Liver (tissue), 8 donors: ENCODE measurements at regions not wholly inside any gene's neighbourhood (a gene's known extent, or its start where the extent isn't known, plus 50 kb on each side); places are given as distances from the start of the nearest gene placed in this dataset.

Experiments
- DNase-seq: peaks from one replicate; pipeline ENCODE4 v3.0.0-alpha.2; 2017; ENCODE audit warnings: low spot score
- H3K27ac ChIP-seq, 2 donors: one replicate each; pipeline ENCODE4 v1.7.0; 2013; ENCODE audit warnings: inconsistent platforms in 2 of 2, low read length in 2 of 2, control low read depth in 1 of 2, low read depth in 1 of 2, mild to moderate bottlenecking in 1 of 2
- H3K27me3 ChIP-seq, 4 donors: one replicate each; pipeline versions ENCODE4 v1.6.1 to v1.7.0; 2013; ENCODE audit warnings: low read length in 3 of 4, inconsistent platforms in 1 of 4, mild to moderate bottlenecking in 1 of 4, moderate library complexity in 1 of 4; ENCODE audit not compliant: control insufficient read depth in 4 of 4, insufficient read depth in 4 of 4
- H3K36me3 ChIP-seq, 4 donors: one replicate each; pipeline versions ENCODE4 v1.6.1 to v1.7.0; 2013; ENCODE audit warnings: low read length in 3 of 4, mild to moderate bottlenecking in 3 of 4, low read depth in 1 of 4, moderate library complexity in 1 of 4; ENCODE audit not compliant: control insufficient read depth in 4 of 4, insufficient read depth in 3 of 4
- H3K4me1 ChIP-seq, 4 donors: one replicate each; pipeline versions ENCODE4 v1.6.1 to v1.7.0; 2013; ENCODE audit warnings: low read length in 3 of 4, mild to moderate bottlenecking in 3 of 4, moderate library complexity in 1 of 4; ENCODE audit not compliant: control insufficient read depth in 4 of 4, insufficient read depth in 4 of 4
- H3K4me3 ChIP-seq, 3 donors: one replicate each; pipeline versions ENCODE4 v1.6.1 to v1.7.0; 2013; ENCODE audit warnings: low read length in 3 of 3, control low read depth in 1 of 3, low read depth in 1 of 3, mild to moderate bottlenecking in 1 of 3
- H3K9ac ChIP-seq, 2 donors: one replicate each; pipeline ENCODE4 v1.7.0; 2013; ENCODE audit warnings: low read length in 2 of 2, mild to moderate bottlenecking in 2 of 2, moderate library complexity in 2 of 2, control low read depth in 1 of 2, low read depth in 1 of 2
- H3K9me3 ChIP-seq, 4 donors: one replicate each; pipeline versions ENCODE4 v1.6.1 to v1.7.0; 2013; ENCODE audit warnings: low read length in 3 of 4; ENCODE audit not compliant: control insufficient read depth in 4 of 4
- EGR1 ChIP-seq, 2 donors: IDR thresholded peaks; 2 replicates each; pipeline ENCODE4 v1.6.1; 2016 to 2018; ENCODE audit warnings: antibody characterized with exemption in 2 of 2, low read depth in 2 of 2
- FOXA1 ChIP-seq: IDR thresholded peaks from 2 replicates; pipeline ENCODE4 v1.6.1; 2016; ENCODE audit warnings: antibody characterized with exemption
- FOXA2 ChIP-seq: IDR thresholded peaks from 2 replicates; pipeline ENCODE4 v1.6.1; 2016; ENCODE audit warnings: antibody characterized with exemption
- GABPA ChIP-seq, 2 donors: IDR thresholded peaks in 1 of 2; conservative IDR thresholded peaks in 1 of 2; 2 replicates each; pipeline ENCODE4 v1.6.1; 2016; ENCODE audit warnings: antibody characterized with exemption in 2 of 2, mild to moderate bottlenecking in 1 of 2, moderate library complexity in 1 of 2
- HNF4A ChIP-seq, 2 donors: conservative IDR thresholded peaks; 2 replicates each; pipeline ENCODE4 v1.6.1; 2016; ENCODE audit warnings: antibody characterized with exemption in 2 of 2, mild to moderate bottlenecking in 2 of 2
- HNF4G ChIP-seq: IDR thresholded peaks from 2 replicates; pipeline ENCODE4 v1.6.1; 2016; ENCODE audit warnings: antibody characterized with exemption
- JUND ChIP-seq, 2 donors: IDR thresholded peaks; 2 replicates each; pipeline ENCODE4 v1.6.1; 2016; ENCODE audit warnings: antibody characterized with exemption in 2 of 2
- NR2F2 ChIP-seq: IDR thresholded peaks from 2 replicates; pipeline ENCODE4 v1.6.1; 2016; ENCODE audit warnings: antibody characterized with exemption
- RAD21 ChIP-seq, 2 donors: IDR thresholded peaks; 2 replicates each; pipeline ENCODE4 v1.6.1; 2016; ENCODE audit warnings: antibody characterized with exemption in 2 of 2, mild to moderate bottlenecking in 2 of 2
- RXRA ChIP-seq, 2 donors: IDR thresholded peaks; 2 replicates each; pipeline ENCODE4 v1.6.1; 2017 to 2018; ENCODE audit warnings: antibody characterized with exemption in 2 of 2, mild to moderate bottlenecking in 1 of 2
- SP1 ChIP-seq: IDR thresholded peaks from 2 replicates; pipeline ENCODE4 v1.6.1; 2018; ENCODE audit warnings: antibody characterized with exemption, mild to moderate bottlenecking
- TAF1 ChIP-seq: conservative IDR thresholded peaks from 2 replicates; pipeline ENCODE4 v1.6.1; 2016; ENCODE audit warnings: antibody characterized with exemption, mild to moderate bottlenecking
- YY1 ChIP-seq: IDR thresholded peaks from 2 replicates; pipeline ENCODE4 v1.6.1; 2016; ENCODE audit warnings: antibody characterized with exemption, mild to moderate bottlenecking
- WGBS: extraction: QIAGEN DNeasy Blood & Tissue Kit; methylation state at CpG from one replicate; pipeline ENCODE4 v1.1.7; 2013; 5-methylcytosine and 5-hydroxymethylcytosine counted together
- TF ChIP-seq, protein P1 (sequence below): IDR thresholded peaks from 2 replicates; pipeline ENCODE4 v1.6.1; 2016; ENCODE audit warnings: antibody characterized with exemption
- TF ChIP-seq, protein P2 (sequence below): IDR thresholded peaks from 2 replicates; pipeline ENCODE4 v1.6.1; 2016; ENCODE audit warnings: antibody characterized with exemption, mild to moderate bottlenecking
- TF ChIP-seq, protein P3 (sequence below): IDR thresholded peaks from 2 replicates; pipeline ENCODE4 v1.6.1; 2016; ENCODE audit warnings: antibody characterized with exemption
- TF ChIP-seq, protein P4 (sequence below): fragments of 150-350 bp; IDR thresholded peaks from 2 replicates; pipeline ENCODE4 v1.5.1; 2017; ENCODE audit warnings: improper control_type of control experiment, low read depth, low read length; ENCODE audit not compliant: missing input control
- TF ChIP-seq, protein P5 (sequence below): IDR thresholded peaks from 2 replicates; pipeline ENCODE4 v1.6.1; 2016; ENCODE audit warnings: antibody characterized with exemption
- donor health status: healthy.
- donor health status: healthy.
- donor health status: healthy.
- donor health status: healthy.
- donor health status: healthy.

DNA sequence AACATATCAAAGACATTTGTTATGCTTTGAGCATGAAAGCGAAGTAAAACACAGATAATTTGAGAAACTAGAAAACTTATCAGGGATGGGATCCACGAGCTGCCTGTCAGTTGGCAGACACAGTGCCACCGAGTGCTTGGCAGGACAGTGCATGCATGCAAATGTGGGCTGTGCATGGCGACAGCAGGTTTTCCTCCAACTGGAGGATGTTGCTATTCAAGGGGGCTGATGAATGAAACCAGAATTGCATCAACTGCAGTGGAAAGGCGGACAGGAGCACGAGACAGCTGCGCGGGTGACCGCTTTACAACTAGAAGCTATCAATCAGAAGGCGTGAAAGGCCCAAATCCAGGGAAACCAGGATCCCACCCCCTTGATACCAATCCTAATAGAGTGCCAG lies 244.3 kb downstream of the NR2F2 start:
- Histone ChIP-seq H3K4me1 (no peaks in the 10 kb centered on the region), H3K36me3 (no peaks in the 10 kb centered on the region)
- WGBS = 91% methylated on average over 10 of the region's 10 CpGs

DNA sequence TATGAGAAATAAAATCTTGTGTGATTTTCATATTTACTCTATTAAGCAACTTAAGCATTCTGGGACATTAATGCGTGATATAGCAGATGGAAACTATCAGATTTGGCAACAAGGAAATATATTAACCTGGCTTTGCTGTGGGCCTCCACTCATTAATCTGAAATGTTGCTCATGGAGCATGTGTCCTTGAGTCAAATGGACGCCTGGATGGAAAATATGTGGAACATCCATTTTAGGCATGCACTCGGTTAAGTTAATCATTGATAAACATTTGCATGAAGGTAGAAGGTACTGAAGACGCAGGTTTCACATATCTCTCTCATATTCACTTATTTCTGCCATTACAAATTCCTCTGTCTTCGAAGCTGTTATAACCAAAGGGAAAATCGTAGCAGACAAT lies 246.1 kb downstream of the NR2F2 start:
- no peak overlapping the region for H3K9ac ChIP-seq
- WGBS = 85% methylated on average over 6 of the region's 6 CpGs
- no peaks in the 10 kb centered on the region for H3K4me1 ChIP-seq
- H3K27ac ChIP-seq = no peak overlapping the region
- H3K9me3 ChIP-seq = peaks cover 0 to 3% (median 1%) of the 10 kb centered on the region in 4 donors
- no peaks in the 10 kb centered on the region for H3K36me3 ChIP-seq
- no peaks in the 10 kb centered on the region for H3K27me3 ChIP-seq
- no peak for DNase-seq
- no peak overlapping the region for H3K4me3 ChIP-seq
- TF ChIP-seq HNF4G (no peak), FOXA2 (no peak), RXRA (IDR thresholded peaks at IDR 0.05) (no peak), FOXA1 (no peak), SP1 (no peak), YY1 (no peak), TAF1 (no peak)
- TF ChIP-seq, protein P1, sequence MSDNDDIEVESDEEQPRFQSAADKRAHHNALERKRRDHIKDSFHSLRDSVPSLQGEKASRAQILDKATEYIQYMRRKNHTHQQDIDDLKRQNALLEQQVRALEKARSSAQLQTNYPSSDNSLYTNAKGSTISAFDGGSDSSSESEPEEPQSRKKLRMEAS = no peak
- TF ChIP-seq, protein P2, sequence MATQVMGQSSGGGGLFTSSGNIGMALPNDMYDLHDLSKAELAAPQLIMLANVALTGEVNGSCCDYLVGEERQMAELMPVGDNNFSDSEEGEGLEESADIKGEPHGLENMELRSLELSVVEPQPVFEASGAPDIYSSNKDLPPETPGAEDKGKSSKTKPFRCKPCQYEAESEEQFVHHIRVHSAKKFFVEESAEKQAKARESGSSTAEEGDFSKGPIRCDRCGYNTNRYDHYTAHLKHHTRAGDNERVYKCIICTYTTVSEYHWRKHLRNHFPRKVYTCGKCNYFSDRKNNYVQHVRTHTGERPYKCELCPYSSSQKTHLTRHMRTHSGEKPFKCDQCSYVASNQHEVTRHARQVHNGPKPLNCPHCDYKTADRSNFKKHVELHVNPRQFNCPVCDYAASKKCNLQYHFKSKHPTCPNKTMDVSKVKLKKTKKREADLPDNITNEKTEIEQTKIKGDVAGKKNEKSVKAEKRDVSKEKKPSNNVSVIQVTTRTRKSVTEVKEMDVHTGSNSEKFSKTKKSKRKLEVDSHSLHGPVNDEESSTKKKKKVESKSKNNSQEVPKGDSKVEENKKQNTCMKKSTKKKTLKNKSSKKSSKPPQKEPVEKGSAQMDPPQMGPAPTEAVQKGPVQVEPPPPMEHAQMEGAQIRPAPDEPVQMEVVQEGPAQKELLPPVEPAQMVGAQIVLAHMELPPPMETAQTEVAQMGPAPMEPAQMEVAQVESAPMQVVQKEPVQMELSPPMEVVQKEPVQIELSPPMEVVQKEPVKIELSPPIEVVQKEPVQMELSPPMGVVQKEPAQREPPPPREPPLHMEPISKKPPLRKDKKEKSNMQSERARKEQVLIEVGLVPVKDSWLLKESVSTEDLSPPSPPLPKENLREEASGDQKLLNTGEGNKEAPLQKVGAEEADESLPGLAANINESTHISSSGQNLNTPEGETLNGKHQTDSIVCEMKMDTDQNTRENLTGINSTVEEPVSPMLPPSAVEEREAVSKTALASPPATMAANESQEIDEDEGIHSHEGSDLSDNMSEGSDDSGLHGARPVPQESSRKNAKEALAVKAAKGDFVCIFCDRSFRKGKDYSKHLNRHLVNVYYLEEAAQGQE = no peak

More for the DNA sequence above, 244.3 kb downstream of the NR2F2 start:
- Histone ChIP-seq H3K27ac (no peak overlapping the region), H3K27me3 (no peaks in the 10 kb centered on the region), H3K9ac (no peak overlapping the region), H3K4me3 (no peak overlapping the region), H3K9me3 (peaks cover 0 to 3% (median 1%) of the 10 kb centered on the region in 4 donors)
- TF ChIP-seq FOXA1 (no peak), HNF4G (no peak), NR2F2 (no peak), SP1 (no peak), GABPA (IDR thresholded peaks at IDR 0.05 in 1 of 2, conservative IDR thresholded peaks at IDR 0.05 in 1 of 2) (no peak), RAD21 (IDR thresholded peaks at IDR 0.05) (no peak), EGR1 (IDR thresholded peaks at IDR 0.05; ENCODE audit: low read depth in 2 of 2) (no peak), TAF1 (no peak), JUND (IDR thresholded peaks at IDR 0.05) (no peak), RXRA (IDR thresholded peaks at IDR 0.05) (no peak), YY1 (no peak), FOXA2 (no peak), HNF4A (conservative IDR thresholded peaks at IDR 0.05) (no peak)
- TF ChIP-seq, protein P2 = no peak
- TF ChIP-seq, protein P3, sequence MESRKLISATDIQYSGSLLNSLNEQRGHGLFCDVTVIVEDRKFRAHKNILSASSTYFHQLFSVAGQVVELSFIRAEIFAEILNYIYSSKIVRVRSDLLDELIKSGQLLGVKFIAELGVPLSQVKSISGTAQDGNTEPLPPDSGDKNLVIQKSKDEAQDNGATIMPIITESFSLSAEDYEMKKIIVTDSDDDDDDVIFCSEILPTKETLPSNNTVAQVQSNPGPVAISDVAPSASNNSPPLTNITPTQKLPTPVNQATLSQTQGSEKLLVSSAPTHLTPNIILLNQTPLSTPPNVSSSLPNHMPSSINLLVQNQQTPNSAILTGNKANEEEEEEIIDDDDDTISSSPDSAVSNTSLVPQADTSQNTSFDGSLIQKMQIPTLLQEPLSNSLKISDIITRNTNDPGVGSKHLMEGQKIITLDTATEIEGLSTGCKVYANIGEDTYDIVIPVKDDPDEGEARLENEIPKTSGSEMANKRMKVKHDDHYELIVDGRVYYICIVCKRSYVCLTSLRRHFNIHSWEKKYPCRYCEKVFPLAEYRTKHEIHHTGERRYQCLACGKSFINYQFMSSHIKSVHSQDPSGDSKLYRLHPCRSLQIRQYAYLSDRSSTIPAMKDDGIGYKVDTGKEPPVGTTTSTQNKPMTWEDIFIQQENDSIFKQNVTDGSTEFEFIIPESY = no peak
- TF ChIP-seq, protein P1 = no peak
- TF ChIP-seq, protein P4, sequence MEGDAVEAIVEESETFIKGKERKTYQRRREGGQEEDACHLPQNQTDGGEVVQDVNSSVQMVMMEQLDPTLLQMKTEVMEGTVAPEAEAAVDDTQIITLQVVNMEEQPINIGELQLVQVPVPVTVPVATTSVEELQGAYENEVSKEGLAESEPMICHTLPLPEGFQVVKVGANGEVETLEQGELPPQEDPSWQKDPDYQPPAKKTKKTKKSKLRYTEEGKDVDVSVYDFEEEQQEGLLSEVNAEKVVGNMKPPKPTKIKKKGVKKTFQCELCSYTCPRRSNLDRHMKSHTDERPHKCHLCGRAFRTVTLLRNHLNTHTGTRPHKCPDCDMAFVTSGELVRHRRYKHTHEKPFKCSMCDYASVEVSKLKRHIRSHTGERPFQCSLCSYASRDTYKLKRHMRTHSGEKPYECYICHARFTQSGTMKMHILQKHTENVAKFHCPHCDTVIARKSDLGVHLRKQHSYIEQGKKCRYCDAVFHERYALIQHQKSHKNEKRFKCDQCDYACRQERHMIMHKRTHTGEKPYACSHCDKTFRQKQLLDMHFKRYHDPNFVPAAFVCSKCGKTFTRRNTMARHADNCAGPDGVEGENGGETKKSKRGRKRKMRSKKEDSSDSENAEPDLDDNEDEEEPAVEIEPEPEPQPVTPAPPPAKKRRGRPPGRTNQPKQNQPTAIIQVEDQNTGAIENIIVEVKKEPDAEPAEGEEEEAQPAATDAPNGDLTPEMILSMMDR = no peak
- TF ChIP-seq, protein P5, sequence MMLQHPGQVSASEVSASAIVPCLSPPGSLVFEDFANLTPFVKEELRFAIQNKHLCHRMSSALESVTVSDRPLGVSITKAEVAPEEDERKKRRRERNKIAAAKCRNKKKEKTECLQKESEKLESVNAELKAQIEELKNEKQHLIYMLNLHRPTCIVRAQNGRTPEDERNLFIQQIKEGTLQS = no peak
- DNase-seq = no peak
